ENCODE measurements at regions not wholly inside any gene's neighbourhood (a gene's known extent, or its start where the extent isn't known, plus 50 kb on each side); places are given as distances from the start of the nearest gene placed in this dataset.
A peak's percentile ranks its signal among the peaks of the same experiment; 100 is the strongest.

- peak; percentile 28 for DNase-seq
These were observed 275.5 kb upstream of the RUNX1 start for GRCh38 chr21:35324372-35325220.

- no peak for DNase-seq
These were observed 274.8 kb upstream of the RUNX1 start for GRCh38 chr21:35323947-35324346.

GRCh38 chr21:35321322-35322200 is 272.5 kb upstream of the RUNX1 start:
- no peak for DNase-seq

GRCh38 chr21:35319684-35320283 is 270.7 kb upstream of the RUNX1 start:
- no peak for DNase-seq

GRCh38 chr21:35316933-35317332 is 267.8 kb upstream of the RUNX1 start:
- DNase-seq, result peak; percentile 98

GRCh38 chr21:35316456-35316855 is 267.4 kb upstream of the RUNX1 start:
- no peak for DNase-seq

- DNase-seq, result peak; percentile 73
These were observed 265.9 kb upstream of the RUNX1 start for GRCh38 chr21:35314857-35315582.

- DNase-seq, result no peak
These were observed 262.9 kb upstream of the RUNX1 start for GRCh38 chr21:35311985-35312384.

- peak; percentile 33 for DNase-seq
These were observed 260.2 kb upstream of the RUNX1 start for GRCh38 chr21:35309316-35309715.

GRCh38 chr21:35303085-35303484 is 254.0 kb upstream of the RUNX1 start:
- peak; percentile 95 for DNase-seq

GRCh38 chr21:35298757-35299156 is 249.7 kb upstream of the RUNX1 start:
- DNase-seq, result no peak

GRCh38 chr21:35297665-35298064 is 248.6 kb upstream of the RUNX1 start:
- DNase-seq, result no peak

GRCh38 chr21:35294231-35294898 is 245.3 kb upstream of the RUNX1 start:
- no peak for DNase-seq

- DNase-seq, result peak; percentile 21
These were observed 243.0 kb upstream of the RUNX1 start for GRCh38 chr21:35291973-35292627.

GRCh38 chr21:35291034-35291433 is 241.9 kb upstream of the RUNX1 start:
- peak; percentile 25 for DNase-seq

- no peak for DNase-seq
These were observed 239.1 kb upstream of the RUNX1 start for GRCh38 chr21:35288238-35288637.

- DNase-seq, result no peak
These were observed 235.1 kb upstream of the RUNX1 start for GRCh38 chr21:35284199-35284598.

GRCh38 chr21:35282944-35283343 is 233.8 kb upstream of the RUNX1 start:
- no peak for DNase-seq

- DNase-seq, result no peak
These were observed 232.9 kb upstream of the RUNX1 start for GRCh38 chr21:35281956-35282355.

GRCh38 chr21:35280231-35280630 is 231.1 kb upstream of the RUNX1 start:
- DNase-seq, result no peak

GRCh38 chr21:35275776-35276175 is 226.7 kb upstream of the RUNX1 start:
- no peak for DNase-seq

- no peak for DNase-seq
These were observed 225.8 kb upstream of the RUNX1 start for GRCh38 chr21:35274923-35275322.

Data from NCI-H226 (cell line).